Stimulated activated CD8-positive, alpha-beta memory T cell treated with anti-CD3 and anti-CD28 coated beads, Interleukin-15, amount 100 ng/mL, for 4 hours (primary cell): ENCODE measurements at regions not wholly inside any gene's neighbourhood (a gene's known extent, or its start where the extent isn't known, plus 50 kb on each side); places are given as distances from the start of the nearest gene placed in this dataset.
"Not testable (repeated sequence)": the region's sequence is repeated elsewhere in the genome, so short reads cannot be mapped to it uniquely, and the experiment has no call there.

Experiments
- DNase-seq, 2 donors: peaks; one replicate each; pipeline ENCODE4 v3.0.0-alpha.2; 2020; ENCODE audit warnings: low read depth in 2 of 2

- DNase-seq, result no peak
Measured at GRCh38 chr18:997499-997898, 92.8 kb downstream of the ADCYAP1 start.

GRCh38 chr18:998936-999335 is 94.3 kb downstream of the ADCYAP1 start:
- no peak for DNase-seq

GRCh38 chr18:1002653-1003178 is 98.0 kb downstream of the ADCYAP1 start:
- no peak for DNase-seq

- no peak for DNase-seq
Measured at GRCh38 chr18:1003499-1003898, 98.8 kb downstream of the ADCYAP1 start.

- no peak for DNase-seq
Measured at GRCh38 chr18:1006304-1006703, 101.6 kb downstream of the ADCYAP1 start.

- DNase-seq, result no peak
Measured at GRCh38 chr18:1006965-1007364, 102.3 kb downstream of the ADCYAP1 start.

GRCh38 chr18:1011349-1011748 is 106.7 kb downstream of the ADCYAP1 start:
- no peak for DNase-seq

GRCh38 chr18:1012775-1013174 is 108.1 kb downstream of the ADCYAP1 start:
- DNase-seq, result no peak

GRCh38 chr18:1013951-1014350 is 109.3 kb downstream of the ADCYAP1 start:
- DNase-seq, result no peak

GRCh38 chr18:1014509-1014908 is 109.8 kb downstream of the ADCYAP1 start:
- no peak for DNase-seq

GRCh38 chr18:1014951-1015624 is 110.4 kb downstream of the ADCYAP1 start:
- no peak for DNase-seq

- no peak for DNase-seq
Measured at GRCh38 chr18:1015777-1016176, 111.1 kb downstream of the ADCYAP1 start.

GRCh38 chr18:1017227-1018058 is 112.8 kb downstream of the ADCYAP1 start:
- no peak for DNase-seq

- no peak for DNase-seq
Measured at GRCh38 chr18:1018181-1018681, 113.6 kb downstream of the ADCYAP1 start.

- no peak for DNase-seq
Measured at GRCh38 chr18:1019191-1019590, 114.5 kb downstream of the ADCYAP1 start.

GRCh38 chr18:1020731-1021344 is 116.2 kb downstream of the ADCYAP1 start:
- no peak for DNase-seq

GRCh38 chr18:1026930-1027329 is 122.3 kb downstream of the ADCYAP1 start:
- DNase-seq, result no peak

GRCh38 chr18:1033092-1033491 is 128.4 kb downstream of the ADCYAP1 start:
- not testable (repeated sequence) for DNase-seq

- no peak for DNase-seq
Measured at GRCh38 chr18:1034971-1035370, 130.3 kb downstream of the ADCYAP1 start.

GRCh38 chr18:1036926-1037325 is 132.3 kb downstream of the ADCYAP1 start:
- no peak for DNase-seq

- DNase-seq, result no peak
Measured at GRCh38 chr18:1037776-1038175, 133.1 kb downstream of the ADCYAP1 start.

- no peak for DNase-seq
Measured at GRCh38 chr18:1039421-1039820, 134.8 kb downstream of the ADCYAP1 start.
